ENCODE measurements at regions not wholly inside any gene's neighbourhood (a gene's known extent, or its start where the extent isn't known, plus 50 kb on each side); places are given as distances from the start of the nearest gene placed in this dataset.

DNA sequence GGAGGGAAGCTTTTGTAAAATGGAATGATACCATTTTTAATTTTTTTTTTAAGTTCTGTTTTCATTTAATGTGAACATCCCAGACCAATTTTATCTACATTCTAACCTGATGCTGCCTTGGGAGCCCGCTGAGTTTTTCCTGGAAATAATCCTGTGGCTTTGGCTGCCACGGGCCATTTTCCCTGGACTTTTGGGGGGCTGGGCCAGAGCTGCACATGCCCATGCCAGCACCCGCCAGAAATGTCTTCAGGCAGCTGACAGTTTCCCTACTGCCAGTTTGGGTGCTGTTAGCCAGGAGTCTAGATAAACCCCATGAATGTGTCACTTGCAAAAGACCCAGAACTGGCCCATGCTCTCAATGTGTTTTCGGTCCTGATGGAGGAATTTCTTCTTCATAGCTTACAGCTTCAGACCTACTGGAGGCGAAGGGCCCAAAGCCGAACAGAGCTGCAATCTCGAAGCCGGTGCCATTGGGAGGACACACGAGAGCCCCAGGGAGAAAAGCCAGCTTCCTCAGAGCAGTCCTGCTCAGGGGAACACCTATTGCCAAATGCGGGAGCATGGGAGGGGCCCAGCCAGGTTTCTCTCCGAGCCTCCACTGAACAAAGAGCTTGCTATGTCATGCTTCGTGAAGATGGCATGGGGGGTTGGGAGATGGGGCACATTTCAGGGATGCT lies 444.2 kb upstream of the MKI67 start:
- peaks cover 50% of the 10 kb centered on the region for H3K9me3 Mint-ChIP-seq
- H3K4me3 Mint-ChIP-seq, result no peak overlapping the region

DNA sequence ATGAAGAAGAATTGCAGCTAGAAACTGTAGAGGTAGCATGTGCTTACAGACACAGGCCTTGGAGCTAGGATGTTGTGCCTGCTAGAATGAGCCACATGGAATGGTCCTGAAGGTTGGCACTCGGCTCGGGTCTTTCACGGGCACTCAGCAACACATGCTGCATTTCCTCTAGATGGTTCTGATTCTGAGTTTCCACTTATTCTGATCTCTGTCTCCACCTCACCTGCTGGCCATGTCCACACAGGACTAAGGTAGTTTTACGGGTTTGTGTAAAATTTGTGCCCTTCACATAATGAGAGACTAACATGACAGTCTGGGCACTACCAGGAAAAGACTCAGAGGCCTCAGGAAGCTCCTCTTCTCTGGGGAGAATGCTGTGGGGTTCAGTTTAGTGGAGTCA lies 444.8 kb upstream of the MKI67 start:
- Mint-ChIP-seq H3K4me1 (ENCODE audit: low read depth) (no peaks in the 10 kb centered on the region), H3K4me3 (no peak overlapping the region), H3K36me3 (ENCODE audit: low read depth) (no peaks in the 10 kb centered on the region), H3K9me3 (peaks cover 56% of the 10 kb centered on the region), H3K27me3 (ENCODE audit: insufficient read depth) (peaks cover 2% of the 10 kb centered on the region; the same call in 1 of the 2 replicates), H3K27ac (no peak overlapping the region)
- DNase-seq, result no peak
- TF ChIP-seq, protein P1, sequence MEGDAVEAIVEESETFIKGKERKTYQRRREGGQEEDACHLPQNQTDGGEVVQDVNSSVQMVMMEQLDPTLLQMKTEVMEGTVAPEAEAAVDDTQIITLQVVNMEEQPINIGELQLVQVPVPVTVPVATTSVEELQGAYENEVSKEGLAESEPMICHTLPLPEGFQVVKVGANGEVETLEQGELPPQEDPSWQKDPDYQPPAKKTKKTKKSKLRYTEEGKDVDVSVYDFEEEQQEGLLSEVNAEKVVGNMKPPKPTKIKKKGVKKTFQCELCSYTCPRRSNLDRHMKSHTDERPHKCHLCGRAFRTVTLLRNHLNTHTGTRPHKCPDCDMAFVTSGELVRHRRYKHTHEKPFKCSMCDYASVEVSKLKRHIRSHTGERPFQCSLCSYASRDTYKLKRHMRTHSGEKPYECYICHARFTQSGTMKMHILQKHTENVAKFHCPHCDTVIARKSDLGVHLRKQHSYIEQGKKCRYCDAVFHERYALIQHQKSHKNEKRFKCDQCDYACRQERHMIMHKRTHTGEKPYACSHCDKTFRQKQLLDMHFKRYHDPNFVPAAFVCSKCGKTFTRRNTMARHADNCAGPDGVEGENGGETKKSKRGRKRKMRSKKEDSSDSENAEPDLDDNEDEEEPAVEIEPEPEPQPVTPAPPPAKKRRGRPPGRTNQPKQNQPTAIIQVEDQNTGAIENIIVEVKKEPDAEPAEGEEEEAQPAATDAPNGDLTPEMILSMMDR (IDR thresholded peaks at IDR 0.05), result no peak

More for the DNA sequence above, 444.2 kb upstream of the MKI67 start:
- Mint-ChIP-seq H3K4me1 (ENCODE audit: low read depth) (no peaks in the 10 kb centered on the region), H3K27me3 (ENCODE audit: insufficient read depth) (peaks cover 3% of the 10 kb centered on the region; the same call in 1 of the 2 replicates), H3K27ac (no peak overlapping the region), H3K36me3 (ENCODE audit: low read depth) (no peaks in the 10 kb centered on the region)
- no peak for DNase-seq
- TF ChIP-seq, protein P1 (IDR thresholded peaks at IDR 0.05), result no peak

DNA sequence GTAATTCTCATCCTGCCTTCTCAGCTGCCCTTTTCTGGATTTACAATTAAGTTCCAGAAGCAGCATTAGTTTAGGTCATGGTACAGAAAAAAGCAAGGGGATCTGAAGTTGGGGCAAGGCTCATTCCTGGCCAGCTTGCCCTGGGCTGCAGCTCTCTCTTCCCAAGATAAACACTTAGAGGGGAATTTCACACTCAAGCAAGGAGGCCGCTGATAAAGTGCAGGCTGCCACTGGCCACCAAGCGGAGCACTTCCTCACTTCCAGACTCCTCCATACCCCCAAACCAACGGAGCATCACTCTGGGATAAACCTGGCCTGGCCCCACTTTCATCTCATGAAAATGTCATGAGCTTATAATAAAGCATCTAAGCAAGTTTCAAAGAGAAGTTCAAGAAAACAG lies 445.5 kb upstream of the MKI67 start:
- peaks cover 2% of the 10 kb centered on the region; the same call in 1 of the 2 replicates for H3K27me3 Mint-ChIP-seq (ENCODE audit: insufficient read depth)
- no peaks in the 10 kb centered on the region for H3K36me3 Mint-ChIP-seq (ENCODE audit: low read depth)
- no peak for DNase-seq
- peaks cover 60% of the 10 kb centered on the region for H3K9me3 Mint-ChIP-seq
- TF ChIP-seq, protein P1 (IDR thresholded peaks at IDR 0.05), result no peak
- H3K4me3 Mint-ChIP-seq, result no peak overlapping the region
- H3K27ac Mint-ChIP-seq, result no peak overlapping the region
- H3K4me1 Mint-ChIP-seq (ENCODE audit: low read depth), result no peaks in the 10 kb centered on the region

DNA sequence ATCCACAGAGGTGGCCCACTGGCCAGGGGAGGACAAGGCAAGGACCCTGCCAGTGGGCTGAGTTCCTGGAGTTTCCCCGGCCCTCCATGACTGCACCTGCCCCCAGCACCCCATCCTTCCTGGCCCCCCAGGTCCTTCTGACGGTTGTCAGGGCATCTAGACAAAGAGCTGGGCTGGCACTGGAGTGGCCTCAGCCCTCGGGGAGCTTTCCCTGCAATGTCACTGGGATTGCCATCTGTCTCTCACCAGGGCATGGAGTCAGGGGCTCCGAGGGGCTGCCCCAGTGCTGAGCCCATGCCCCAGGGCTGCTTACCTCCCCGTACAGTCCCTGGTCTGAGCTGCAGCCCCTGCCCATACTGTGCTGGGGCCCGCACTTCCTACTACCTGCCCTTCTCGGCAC lies 446.5 kb upstream of the MKI67 start:
- Mint-ChIP-seq H3K4me3 (no peak overlapping the region), H3K36me3 (ENCODE audit: low read depth) (no peaks in the 10 kb centered on the region), H3K4me1 (ENCODE audit: low read depth) (no peaks in the 10 kb centered on the region), H3K27ac (no peak overlapping the region), H3K27me3 (ENCODE audit: insufficient read depth) (peaks cover 2% of the 10 kb centered on the region; the same call in 1 of the 2 replicates), H3K9me3 (peaks cover 59% of the 10 kb centered on the region)
- TF ChIP-seq, protein P1 (IDR thresholded peaks at IDR 0.05), result no peak
- no peak for DNase-seq

DNA sequence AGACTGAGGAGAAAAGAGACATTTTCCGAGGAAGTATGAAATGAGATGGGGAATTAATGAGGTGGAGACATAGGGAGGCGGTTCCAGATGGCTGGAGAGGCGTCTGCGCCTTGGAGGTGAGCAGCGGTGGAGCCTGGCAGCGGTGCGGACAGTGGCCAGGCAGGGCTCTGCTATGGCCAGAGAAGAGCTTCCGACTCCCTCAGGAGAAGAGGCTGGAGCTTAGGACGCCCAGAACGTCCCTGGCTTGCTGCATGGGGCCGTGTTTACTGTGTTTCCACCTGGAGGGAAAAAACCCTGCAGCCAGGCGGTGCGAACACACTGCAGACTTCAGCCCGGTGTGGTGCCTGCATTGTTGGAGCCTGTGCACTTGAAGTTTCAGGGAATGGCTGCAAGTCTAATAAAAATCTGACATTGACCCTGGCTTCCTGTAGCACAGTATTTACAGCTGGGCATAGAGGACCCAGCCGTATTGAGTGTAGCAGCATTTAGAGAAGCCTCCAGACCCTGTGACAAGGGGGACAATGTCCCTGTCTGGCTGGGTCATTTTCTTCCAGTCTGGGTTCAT lies 447.1 kb upstream of the MKI67 start:
- H3K27ac Mint-ChIP-seq, result no peak overlapping the region
- H3K9me3 Mint-ChIP-seq, result peaks cover 63% of the 10 kb centered on the region
- no peak overlapping the region for H3K4me3 Mint-ChIP-seq
- no peak for DNase-seq
- no peaks in the 10 kb centered on the region for H3K36me3 Mint-ChIP-seq (ENCODE audit: low read depth)
- TF ChIP-seq, protein P1 (IDR thresholded peaks at IDR 0.05), result no peak
- peaks cover 3% of the 10 kb centered on the region for H3K27me3 Mint-ChIP-seq (ENCODE audit: insufficient read depth)
- H3K4me1 Mint-ChIP-seq (ENCODE audit: low read depth), result no peaks in the 10 kb centered on the region

Data from HFFc6 (cell line).